Endothelial cell of umbilical vein (primary cell): ENCODE measurements at regions not wholly inside any gene's neighbourhood (a gene's known extent, or its start where the extent isn't known, plus 50 kb on each side); places are given as distances from the start of the nearest gene placed in this dataset.

Experiments used
- BruUV-seq: library from RNA; stranded (reverse); fragments of 400-500 nt; replicated peaks from 2 replicates; lab custom pipeline; 2021; lab: Mats Ljungman, UMichigan
- CTCF ChIA-PET: fragments of 300-600, 350-600 bp; sonication (Branson Sonifier 250); formaldehyde crosslinking; loops from one replicate; lab custom pipeline; 2021; ENCODE audit warnings: antibody characterized with exemption, inconsistent platforms; lab: Charles Lee
- POLR2A ChIA-PET: fragments of 300-600, 350-600 bp; sonication (Branson Sonifier 250); formaldehyde crosslinking; loops from one replicate; lab custom pipeline; 2021; ENCODE audit warnings: antibody characterized with exemption, inconsistent platforms; lab: Charles Lee
- DNase-seq: peaks from one replicate; pipeline ENCODE4 v3.0.0-alpha.2; 2011; ENCODE audit warnings: low read depth, low spot score
- FAIRE-seq: peaks from 2 replicates; lab custom pipeline; 2011; peaks lifted over from hg19 to GRCh38; lab: Jason Lieb, UNC
- H2AFZ ChIP-seq: 2 replicates; pipeline ENCODE4 v1.6.0; 2012; ENCODE audit warnings: low read depth, low read length, control low read depth, inconsistent platforms
- H3K27ac ChIP-seq: 2 replicates; pipeline ENCODE4 v1.5.1; 2011; ENCODE audit warnings: low read depth, mild to moderate bottlenecking, control low read depth, low read length, moderate library complexity; ENCODE audit not compliant: insufficient read depth
- H3K27me3 ChIP-seq, 2 experiments: 2 replicates each; pipeline versions ENCODE4 v1.6.0 to v1.6.1; 2011; ENCODE audit warnings: low read length in 2 of 2, mixed read lengths in 1 of 2; ENCODE audit not compliant: control insufficient read depth in 2 of 2, insufficient read depth in 2 of 2
- H3K36me3 ChIP-seq, 2 experiments: 2 replicates in 1 of 2; 3 replicates in 1 of 2; pipeline ENCODE4 v1.5.1; 2011; ENCODE audit warnings: low read length in 2 of 2, mild to moderate bottlenecking in 1 of 2, moderate library complexity in 1 of 2; ENCODE audit not compliant: control insufficient read depth in 2 of 2, insufficient read depth in 2 of 2; ENCODE audit errors: extremely low read depth in 1 of 2
- H3K4me1 ChIP-seq: 3 replicates; pipeline ENCODE4 v1.5.1; 2011; ENCODE audit warnings: mild to moderate bottlenecking, low read length; ENCODE audit not compliant: control insufficient read depth, insufficient read depth; ENCODE audit errors: extremely low read depth
- H3K4me2 ChIP-seq: 2 replicates; pipeline ENCODE4 v1.6.1; 2011; ENCODE audit warnings: low read length, control low read depth, mixed read lengths; ENCODE audit not compliant: insufficient read depth
- H3K4me3 ChIP-seq, 3 experiments: fragments of 200-600 bp in 1 of 3; sonication (generic), shearing (Covaris generic) in 1 of 3; replicated peaks in 1 of 3; 2 replicates each; pipeline ENCODE4 v1.5.1; 2011 to 2016; ENCODE audit warnings: control low read depth in 3 of 3, low read length in 3 of 3, mild to moderate bottlenecking in 2 of 3, inconsistent platforms in 1 of 3, low read depth in 1 of 3, moderate library complexity in 1 of 3; ENCODE audit not compliant: insufficient read depth in 1 of 3
- H3K79me2 ChIP-seq: 2 replicates; pipeline ENCODE4 v1.6.0; 2012; ENCODE audit warnings: low read length, inconsistent platforms; ENCODE audit not compliant: control insufficient read depth, insufficient read depth
- H3K9ac ChIP-seq: replicated peaks from 2 replicates; pipeline ENCODE3; 2011; ENCODE audit warnings: low read length, control low read depth; ENCODE audit not compliant: insufficient read depth; ENCODE audit errors: extremely low read depth
- H3K9me1 ChIP-seq: replicated peaks from 3 replicates; pipeline ENCODE4 v1.6.0; 2011; ENCODE audit warnings: mild to moderate bottlenecking, low read length; ENCODE audit not compliant: control insufficient read depth, insufficient read depth; ENCODE audit errors: extremely low read depth
- H3K9me3 ChIP-seq: replicated peaks from 2 replicates; pipeline ENCODE4 v1.5.1; 2012; ENCODE audit warnings: low read length, inconsistent platforms; ENCODE audit not compliant: control insufficient read depth, insufficient read depth
- H4K20me1 ChIP-seq: replicated peaks from 2 replicates; pipeline ENCODE3; 2011; ENCODE audit warnings: mild to moderate bottlenecking, low read length; ENCODE audit not compliant: control insufficient read depth, insufficient read depth; ENCODE audit errors: extremely low read depth
- FOS ChIP-seq: IDR thresholded peaks from 2 replicates; pipeline ENCODE4 v1.6.1; 2011; ENCODE audit warnings: mild to moderate bottlenecking, low read length, moderate library complexity, borderline replicate concordance; ENCODE audit not compliant: insufficient read depth
- GATA2 ChIP-seq: IDR thresholded peaks from 2 replicates; pipeline ENCODE4 v1.7.0; 2011; ENCODE audit warnings: low read depth, mild to moderate bottlenecking, moderate library complexity, mixed read lengths, low read length; ENCODE audit not compliant: insufficient read length, insufficient read depth
- JUN ChIP-seq: IDR thresholded peaks from 2 replicates; pipeline ENCODE4 v1.6.1; 2011; ENCODE audit warnings: borderline replicate concordance, low read depth; ENCODE audit not compliant: insufficient read length, insufficient read depth
- MAX ChIP-seq: IDR thresholded peaks from 2 replicates; pipeline ENCODE4 v1.6.1; 2011; ENCODE audit not compliant: insufficient read depth, insufficient read length
- MYC ChIP-seq: IDR thresholded peaks from one replicate; pipeline ENCODE4 v1.6.1; 2011; ENCODE audit warnings: mild to moderate bottlenecking, low read depth, low read length
- POLR2A ChIP-seq: IDR thresholded peaks from 2 replicates; pipeline ENCODE4 v1.6.1; 2012; ENCODE audit warnings: low read depth, mild to moderate bottlenecking, control low read depth, low read length
- POLR2AphosphoS5 ChIP-seq: IDR thresholded peaks from 2 replicates; pipeline ENCODE4 v1.6.1; 2012; ENCODE audit warnings: low read depth, mild to moderate bottlenecking, control low read depth, low read length, moderate library complexity; ENCODE audit not compliant: insufficient read depth
- dilution Hi-C: fragments of 300-500 bp; cut with MboI; formaldehyde crosslinking; loops from one replicate; pipeline ENCODE4 v1.15.0; 2019; ENCODE audit warnings: low sequenced_read_pairs; ENCODE audit not compliant: extremely low pct_ligation_motif_present
- intact Hi-C: fragments of 100-400 bp; cut with micrococcal nuclease; formaldehyde crosslinking; loops from one replicate; pipeline ENCODE4 v1.10.0; 2022

GRCh38 chr5:111626473-111627148, 114.3 kb upstream of the STARD4 start:
- FAIRE-seq (no peak), DNase-seq (no peak)
- Histone ChIP-seq H2AFZ (no peak overlapping the region), H4K20me1 (no peaks in the 10 kb centered on the region), H3K36me3 (no peaks in the 10 kb centered on the region), H3K9me3 (no peaks in the 10 kb centered on the region), H3K9me1 (no peaks in the 10 kb centered on the region), H3K9ac (no peak overlapping the region), H3K4me1 (peaks cover 8% of the 10 kb centered on the region), H3K79me2 (no peaks in the 10 kb centered on the region), H3K4me2 (no peak overlapping the region), H3K27ac (no peak overlapping the region), H3K27me3 (no peaks in the 10 kb centered on the region), H3K4me3 (no peak overlapping the region)
- TF ChIP-seq FOS (no peak), POLR2AphosphoS5 (no peak)
- dilution Hi-C loops = no loop called here
- ChIA-PET POLR2A (no interaction called here), CTCF (no interaction called here)
- intact Hi-C loops = no loop called here
- no TSS peak for BruUV-seq

- H2AFZ ChIP-seq = no peak overlapping the region
- H3K4me3 ChIP-seq = no peak overlapping the region
- no TSS peak for BruUV-seq
- FAIRE-seq (no peak), DNase-seq (no peak)
- no peak for TF ChIP-seq MAX
- no peak for TF ChIP-seq POLR2AphosphoS5
- no peak for TF ChIP-seq JUN
- no peak for TF ChIP-seq POLR2A
- no peak for TF ChIP-seq GATA2
- TF ChIP-seq MYC = no peak
- intact Hi-C loops (no loop called here), dilution Hi-C loops (no loop called here)
- POLR2A ChIA-PET = no interaction called here
- no peaks in the 10 kb centered on the region for H3K79me2 ChIP-seq
- no peaks in the 10 kb centered on the region for H3K9me3 ChIP-seq
- no peak overlapping the region for H3K9ac ChIP-seq
- H3K36me3 ChIP-seq = no peaks in the 10 kb centered on the region
- no peaks in the 10 kb centered on the region for H3K27me3 ChIP-seq
- H3K4me2 ChIP-seq = no peak overlapping the region
- no peak overlapping the region for H3K27ac ChIP-seq
- peaks cover 2% of the 10 kb centered on the region for H3K4me1 ChIP-seq
- CTCF ChIA-PET = interaction anchor here (1.0 kb wide), 1 partner anchor 17 kb away, joined by 3 read pairs; no protein-coding TSS in a partner anchor
- no peaks in the 10 kb centered on the region for H4K20me1 ChIP-seq
- H3K9me1 ChIP-seq = no peaks in the 10 kb centered on the region
Measured at GRCh38 chr5:111618623-111619271, 106.4 kb upstream of the STARD4 start.
